K562 (cell line): ENCODE measurements at regions not wholly inside any gene's neighbourhood (a gene's known extent, or its start where the extent isn't known, plus 50 kb on each side); places are given as distances from the start of the nearest gene placed in this dataset.

Experiments
- ATAC-seq: fragments of 200-7000 bp; cut with Tn5 transposase; 3 replicates; pipeline ENCODE4 v1.9.1; 2020; ENCODE audit warnings: moderate library complexity
- BruUV-seq: library from RNA; stranded (reverse); fragments of 400-500 nt; replicated peaks from 2 replicates; lab custom pipeline; 2021; lab: Mats Ljungman, UMichigan
- CTCF ChIA-PET: fragments of 300-600 bp; formaldehyde crosslinking; extraction: SDS; loops from one replicate; lab custom pipeline; 2021; ENCODE audit warnings: low intra/inter-chr PET ratio; lab: Yijun Ruan, JAX
- POLR2A ChIA-PET: fragments of 300-600, 350-650 bp; sonication (Branson Sonifier 250); formaldehyde crosslinking; extraction: SDS; loops from one replicate; lab custom pipeline; 2021; ENCODE audit warnings: antibody characterized with exemption, inconsistent platforms; lab: Yijun Ruan, JAX
- DNase-seq, 4 experiments: peaks; one replicate each; pipeline versions ENCODE4 v3.0.0 to v3.0.0-alpha.2; 2011 to 2018; ENCODE audit warnings: low spot score in 3 of 4, mixed read lengths in 3 of 4; ENCODE audit errors: extremely low read depth in 1 of 4
- FAIRE-seq: peaks from 2 replicates; lab custom pipeline; 2011; peaks lifted over from hg19 to GRCh38; lab: Jason Lieb, UNC
- H2AFZ ChIP-seq: 2 replicates; pipeline ENCODE4 v1.6.0; 2011; ENCODE audit warnings: low read depth, low read length, control low read depth, inconsistent platforms
- H3K27ac ChIP-seq: fragments of 200-600 bp; 3 replicates; pipeline ENCODE4 v1.8.0; 2011; ENCODE audit warnings: low read depth, mild to moderate bottlenecking, control low read depth, inconsistent platforms, low read length, moderate library complexity, mixed read lengths; ENCODE audit errors: extremely low read depth
- H3K27me3 ChIP-seq, 2 experiments: fragments of 300-600 bp in 1 of 2; 2 replicates in 1 of 2; 3 replicates in 1 of 2; pipeline versions ENCODE4 v1.6.0 to v1.8.0; 2011; ENCODE audit warnings: inconsistent platforms in 2 of 2, low read length in 2 of 2, mild to moderate bottlenecking in 1 of 2, mixed read lengths in 1 of 2, moderate library complexity in 1 of 2; ENCODE audit not compliant: control insufficient read depth in 2 of 2, insufficient read depth in 2 of 2
- H3K36me3 ChIP-seq: fragments of 300-600 bp; 3 replicates; pipeline ENCODE4 v1.8.0; 2011; ENCODE audit warnings: mild to moderate bottlenecking, low read length, inconsistent platforms; ENCODE audit not compliant: control insufficient read depth, insufficient read depth
- H3K4me1 ChIP-seq, 2 experiments: fragments of 200-600 bp in 1 of 2; replicated peaks in 1 of 2; 2 replicates in 1 of 2; 3 replicates in 1 of 2; pipeline versions ENCODE4 v1.5.1 to v1.8.0; 2011; ENCODE audit warnings: inconsistent platforms in 2 of 2, low read length in 2 of 2, mild to moderate bottlenecking in 1 of 2, mixed read lengths in 1 of 2, moderate library complexity in 1 of 2; ENCODE audit not compliant: control insufficient read depth in 2 of 2, insufficient read depth in 2 of 2
- H3K4me2 ChIP-seq: 2 replicates; pipeline ENCODE4 v1.6.1; 2011; ENCODE audit warnings: low read length, control low read depth, inconsistent platforms, mixed read lengths; ENCODE audit not compliant: insufficient read depth
- H3K4me3 ChIP-seq: fragments of 200-600 bp; sonication (generic), shearing (Covaris generic); 2 replicates; pipeline ENCODE4 v1.5.1; 2016; ENCODE audit warnings: control low read depth, inconsistent platforms
- H3K79me2 ChIP-seq: fragments of 200-600 bp; 3 replicates; pipeline ENCODE4 v1.8.0; 2011; ENCODE audit warnings: low read length, inconsistent platforms; ENCODE audit not compliant: control insufficient read depth, insufficient read depth
- H3K9ac ChIP-seq, 2 experiments: 2 replicates each; pipeline versions ENCODE4 v1.6.0 to v1.6.1; 2011; ENCODE audit warnings: low read depth in 2 of 2, low read length in 2 of 2, control low read depth in 1 of 2, inconsistent platforms in 1 of 2, mild to moderate bottlenecking in 1 of 2, mixed read lengths in 1 of 2; ENCODE audit not compliant: insufficient read depth in 1 of 2
- H3K9me1 ChIP-seq: one replicate; pipeline ENCODE4 v1.6.0; 2011; ENCODE audit warnings: inconsistent platforms, mild to moderate bottlenecking, low read length, moderate library complexity; ENCODE audit not compliant: control insufficient read depth, insufficient read depth
- H3K9me3 ChIP-seq: replicated peaks from 2 replicates; pipeline ENCODE4 v1.5.1; 2011; ENCODE audit warnings: low read depth, low read length, inconsistent platforms; ENCODE audit not compliant: control insufficient read depth, insufficient read depth
- H4K20me1 ChIP-seq: replicated peaks from 2 replicates; pipeline ENCODE4 v1.6.1; 2011; ENCODE audit warnings: low read length, inconsistent platforms, mixed read lengths; ENCODE audit not compliant: control insufficient read depth, insufficient read depth
- CEBPB ChIP-seq: fragments of 450-650 bp; IDR thresholded peaks from 2 replicates; pipeline ENCODE4 v1.6.1; 2016; ENCODE audit warnings: missing genetic modification characterization, missing compliant biosample characterization
- CEBPG ChIP-seq, 3 experiments: fragments of 200-800 bp in 1 of 3; sonication (Bioruptor generic) in 1 of 3; sonication (generic) in 1 of 3; formaldehyde crosslinking in 1 of 3; IDR thresholded peaks in 2 of 3; conservative IDR thresholded peaks in 1 of 3; 2 replicates each; pipeline versions ENCODE4 v1.6.1 to v1.8.0; 2016 to 2022; ENCODE audit warnings: missing compliant biosample characterization in 2 of 3, missing genetic modification characterization in 2 of 3, mild to moderate bottlenecking in 1 of 3, missing genetic modification reagents in 1 of 3
- TRIM25 ChIP-seq: fragments of 450-650 bp; IDR thresholded peaks from 2 replicates; pipeline ENCODE4 v1.7.0; 2016; ENCODE audit warnings: borderline replicate concordance
- ZNF232 ChIP-seq: sonication (generic); formaldehyde crosslinking; IDR thresholded peaks from 2 replicates; pipeline ENCODE4 v1.8.0; 2022; ENCODE audit warnings: mild to moderate bottlenecking, missing genetic modification reagents
- WGBS: fragments of 100-300 bp; shearing (Covaris generic); methylation state at CpG from one replicate; pipeline ENCODE4 v1.1.6; 2016; ENCODE audit warnings: low coverage, mixed read lengths; ENCODE audit not compliant: insufficient coverage; ENCODE audit errors: missing lambda C conversion rate; 5-methylcytosine and 5-hydroxymethylcytosine counted together
- in situ Hi-C: fragments of 300-500 bp; cut with MboI; formaldehyde crosslinking; loops from 4 replicates; pipeline ENCODE4 v1.15.0; 2018; ENCODE audit warnings: inconsistent platforms, mixed read lengths
- intact Hi-C: fragments of 100-400 bp; cut with micrococcal nuclease; formaldehyde crosslinking; loops from 2 replicates; pipeline ENCODE4 v1.14.2; 2022

GRCh38 chr6:2361195-2361594, 115.8 kb upstream of the GMDS start:
- no peak for FAIRE-seq
- TF ChIP-seq CEBPB (peak; percentile 91), CEBPG (CRISPR knock-in tag; IDR thresholded peaks at IDR 0.05) (no peak; the same call in 1 of the 2 replicates), CEBPG (tag; conservative IDR thresholded peaks at IDR 0.05 in 1 of 2, IDR thresholded peaks at IDR 0.05 in 1 of 2) (peak; percentile 64 to 91; a peak in 3 of 4 replicates), ZNF232 (CRISPR knock-in tag) (no peak), TRIM25 (no peak)
- TF ChIP-seq, all 486 proteins: peak for 2
- no peak overlapping the region for H3K4me3 ChIP-seq
- no peak overlapping the region for H3K9ac ChIP-seq
- H3K9me1 ChIP-seq, result no peaks in the 10 kb centered on the region
- ChIA-PET POLR2A (no interaction called here), CTCF (no interaction called here)
- intact Hi-C loops, result no loop called here
- no peaks in the 10 kb centered on the region for H3K4me1 ChIP-seq
- H3K36me3 ChIP-seq, result no peaks in the 10 kb centered on the region
- no peak overlapping the region for H3K4me2 ChIP-seq
- no peak overlapping the region for H3K27ac ChIP-seq
- in situ Hi-C loops, result no loop called here
- no peaks in the 10 kb centered on the region for H3K79me2 ChIP-seq
- BruUV-seq, result no TSS peak
- DNase-seq (no peak), ATAC-seq (no peak)
- WGBS, result 1% methylated on average over 5 of the region's 5 CpGs
- no peaks in the 10 kb centered on the region for H4K20me1 ChIP-seq
- no peaks in the 10 kb centered on the region for H3K9me3 ChIP-seq
- 0 out of 5 replicates have a peak, but pooled peaks cover 0 to 8% of the 10 kb centered on the region in 2 experiments for H3K27me3 ChIP-seq
- no peak overlapping the region for H2AFZ ChIP-seq
